ENCODE measurements at regions not wholly inside any gene's neighbourhood (a gene's known extent, or its start where the extent isn't known, plus 50 kb on each side); places are given as distances from the start of the nearest gene placed in this dataset.

GRCh38 chr9:135295551-135296300, 183.9 kb upstream of the PPP1R26 start:
- TF ChIP-seq TAF1 (IDR thresholded peaks at IDR 0.05; ENCODE audit: borderline replicate concordance, insufficient read depth, low read length) (no peak), SIN3A (IDR thresholded peaks at IDR 0.05; ENCODE audit: borderline replicate concordance, insufficient read depth, low read length) (no peak), REST (IDR thresholded peaks at IDR 0.05; ENCODE audit: insufficient read depth in 1 of 2, low read depth in 2 of 2, low read length in 2 of 2) (no peak), POLR2AphosphoS5 (IDR thresholded peaks at IDR 0.05; ENCODE audit: low read depth, low read length) (no peak), FOXP2 (optimal IDR thresholded peaks at IDR 0.05; ENCODE audit: borderline replicate concordance, extremely low read depth, extremely low read length, insufficient read depth) (no peak)

GRCh38 chr9:135296735-135297455, 182.7 kb upstream of the PPP1R26 start:
- no peak for TF ChIP-seq TAF1 (IDR thresholded peaks at IDR 0.05; ENCODE audit: borderline replicate concordance, insufficient read depth, low read length)
- no peak for TF ChIP-seq SIN3A (IDR thresholded peaks at IDR 0.05; ENCODE audit: borderline replicate concordance, insufficient read depth, low read length)
- no peak for TF ChIP-seq POLR2AphosphoS5 (IDR thresholded peaks at IDR 0.05; ENCODE audit: low read depth, low read length)
- no peak for TF ChIP-seq REST (IDR thresholded peaks at IDR 0.05; ENCODE audit: insufficient read depth in 1 of 2, low read depth in 2 of 2, low read length in 2 of 2)
- TF ChIP-seq FOXP2 (optimal IDR thresholded peaks at IDR 0.05; ENCODE audit: borderline replicate concordance, extremely low read depth, extremely low read length, insufficient read depth) = no peak

GRCh38 chr9:135297456-135298075, 182.0 kb upstream of the PPP1R26 start:
- TF ChIP-seq FOXP2 (optimal IDR thresholded peaks at IDR 0.05; ENCODE audit: borderline replicate concordance, extremely low read depth, extremely low read length, insufficient read depth) = no peak
- TF ChIP-seq REST (IDR thresholded peaks at IDR 0.05; ENCODE audit: insufficient read depth in 1 of 2, low read depth in 2 of 2, low read length in 2 of 2) = no peak
- TF ChIP-seq SIN3A (IDR thresholded peaks at IDR 0.05; ENCODE audit: borderline replicate concordance, insufficient read depth, low read length) = no peak
- TF ChIP-seq TAF1 (IDR thresholded peaks at IDR 0.05; ENCODE audit: borderline replicate concordance, insufficient read depth, low read length) = no peak
- no peak for TF ChIP-seq POLR2AphosphoS5 (IDR thresholded peaks at IDR 0.05; ENCODE audit: low read depth, low read length)

GRCh38 chr9:135299239-135299590, 180.4 kb upstream of the PPP1R26 start:
- TF ChIP-seq FOXP2 (optimal IDR thresholded peaks at IDR 0.05; ENCODE audit: borderline replicate concordance, extremely low read depth, extremely low read length, insufficient read depth) (no peak), SIN3A (IDR thresholded peaks at IDR 0.05; ENCODE audit: borderline replicate concordance, insufficient read depth, low read length) (no peak), REST (IDR thresholded peaks at IDR 0.05; ENCODE audit: insufficient read depth in 1 of 2, low read depth in 2 of 2, low read length in 2 of 2) (no peak), POLR2AphosphoS5 (IDR thresholded peaks at IDR 0.05; ENCODE audit: low read depth, low read length) (no peak), TAF1 (IDR thresholded peaks at IDR 0.05; ENCODE audit: borderline replicate concordance, insufficient read depth, low read length) (no peak)
